ENCODE measurements at regions not wholly inside any gene's neighbourhood (a gene's known extent, or its start where the extent isn't known, plus 50 kb on each side); places are given as distances from the start of the nearest gene placed in this dataset.

DNA sequence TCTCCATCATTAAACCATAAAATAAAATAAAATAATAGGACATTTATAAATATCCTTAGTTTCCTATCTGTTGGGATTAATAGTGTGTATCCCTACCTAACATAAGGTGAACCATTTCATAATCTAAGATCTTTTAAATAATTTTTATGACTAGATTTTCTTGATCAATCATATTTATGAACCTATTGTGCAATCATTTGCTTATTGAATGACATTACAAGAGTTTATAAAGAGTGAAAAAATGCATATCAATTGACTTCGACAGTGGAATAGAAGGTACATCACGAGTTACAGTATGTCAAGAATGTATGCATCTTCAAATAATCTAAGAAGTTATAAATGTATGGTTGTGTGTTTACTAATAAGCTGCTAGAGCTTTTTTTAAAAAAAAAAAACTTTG lies 1554.8 kb upstream of the TMEFF2 start:
- TF ChIP-seq, protein P1, sequence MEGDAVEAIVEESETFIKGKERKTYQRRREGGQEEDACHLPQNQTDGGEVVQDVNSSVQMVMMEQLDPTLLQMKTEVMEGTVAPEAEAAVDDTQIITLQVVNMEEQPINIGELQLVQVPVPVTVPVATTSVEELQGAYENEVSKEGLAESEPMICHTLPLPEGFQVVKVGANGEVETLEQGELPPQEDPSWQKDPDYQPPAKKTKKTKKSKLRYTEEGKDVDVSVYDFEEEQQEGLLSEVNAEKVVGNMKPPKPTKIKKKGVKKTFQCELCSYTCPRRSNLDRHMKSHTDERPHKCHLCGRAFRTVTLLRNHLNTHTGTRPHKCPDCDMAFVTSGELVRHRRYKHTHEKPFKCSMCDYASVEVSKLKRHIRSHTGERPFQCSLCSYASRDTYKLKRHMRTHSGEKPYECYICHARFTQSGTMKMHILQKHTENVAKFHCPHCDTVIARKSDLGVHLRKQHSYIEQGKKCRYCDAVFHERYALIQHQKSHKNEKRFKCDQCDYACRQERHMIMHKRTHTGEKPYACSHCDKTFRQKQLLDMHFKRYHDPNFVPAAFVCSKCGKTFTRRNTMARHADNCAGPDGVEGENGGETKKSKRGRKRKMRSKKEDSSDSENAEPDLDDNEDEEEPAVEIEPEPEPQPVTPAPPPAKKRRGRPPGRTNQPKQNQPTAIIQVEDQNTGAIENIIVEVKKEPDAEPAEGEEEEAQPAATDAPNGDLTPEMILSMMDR (IDR thresholded peaks at IDR 0.05; ENCODE audit: insufficient read depth, low read depth, low read length) = no peak
- TF ChIP-seq EZH2 (IDR thresholded peaks at IDR 0.05; ENCODE audit: insufficient read depth, low read length) = no peak
